Stimulated activated naive CD8-positive, alpha-beta T cell treated with anti-CD3 and anti-CD28 coated beads, Interleukin-15, Interleukin-2, amounts not matched to agents 100 U/mL and 50 U/mL, for 24 hours (primary cell): ENCODE measurements at regions not wholly inside any gene's neighbourhood (a gene's known extent, or its start where the extent isn't known, plus 50 kb on each side); places are given as distances from the start of the nearest gene placed in this dataset.

ENCODE experiments used
- ATAC-seq: fragments of 150-1000 bp; cut with Tn5 transposase; one replicate; pipeline ENCODE4 v1.10.0; 2021
- DNase-seq: peaks from one replicate; pipeline ENCODE4 v3.0.0; 2021

DNA sequence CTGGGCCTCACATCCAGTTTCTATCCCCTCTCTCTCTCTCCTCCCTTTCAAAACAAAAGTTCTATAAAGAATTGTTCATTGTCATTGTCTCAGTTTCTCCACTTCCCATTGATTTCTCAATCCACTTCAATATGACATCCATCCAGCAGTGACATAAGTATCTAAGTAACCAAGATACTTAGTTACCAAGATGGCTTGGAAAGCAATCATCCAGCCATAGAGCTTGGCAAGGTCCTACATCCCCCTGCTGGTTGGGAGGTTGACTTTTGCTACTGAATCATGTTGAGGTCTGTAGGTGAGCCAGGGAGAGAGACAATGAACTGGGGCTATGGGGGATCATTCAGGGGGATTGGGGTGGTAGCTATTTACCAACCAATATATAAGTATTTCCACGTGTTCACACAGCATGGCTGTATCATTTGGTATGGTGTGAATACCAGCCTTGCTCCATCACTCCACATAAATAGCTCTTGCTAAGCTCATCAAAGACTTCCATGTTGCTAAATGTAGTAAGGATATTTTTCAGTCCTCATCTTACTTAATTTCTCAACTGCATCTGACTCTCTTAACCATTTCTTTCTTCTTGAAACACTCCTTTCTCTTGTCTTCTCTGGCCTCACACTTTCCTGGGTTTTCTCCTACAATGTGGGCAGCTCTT, 58.8 kb upstream of the NTRK3 start:
- DNase-seq: no peak
- no peak for ATAC-seq

DNA sequence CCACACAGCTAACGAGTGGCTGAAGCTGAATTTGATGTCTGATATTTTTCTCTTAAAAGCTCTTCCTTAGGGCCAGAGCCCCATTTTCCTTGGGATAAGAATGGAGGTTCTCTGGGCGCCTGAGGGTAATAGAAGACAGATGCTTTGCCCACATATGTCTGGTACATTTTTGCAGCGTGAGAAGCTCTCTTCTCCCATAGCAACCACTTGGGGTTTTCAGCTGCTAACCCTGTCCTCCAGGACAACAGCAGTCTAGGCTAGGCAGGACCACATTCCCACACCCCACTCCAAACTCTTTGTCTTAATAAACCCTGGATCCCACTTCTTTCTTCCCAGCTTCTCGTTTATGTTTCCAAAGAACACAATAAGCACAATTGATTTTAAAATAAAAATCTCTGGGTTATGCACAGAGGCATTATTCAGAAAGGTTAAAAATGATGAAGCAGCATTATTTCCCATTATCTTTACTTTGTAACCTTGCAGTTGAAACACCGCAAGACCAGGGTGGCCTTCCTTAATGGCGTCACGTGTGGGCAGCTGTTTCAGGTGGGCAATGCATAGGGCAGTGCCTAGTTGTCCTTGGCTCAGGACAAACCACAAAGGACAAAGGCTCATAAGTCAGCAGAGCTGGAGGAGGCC, 56.5 kb upstream of the NTRK3 start:
- ATAC-seq: no peak
- DNase-seq: no peak

- no peak for ATAC-seq
- DNase-seq: no peak
These were observed 52.8 kb upstream of the NTRK3 start for GRCh38 chr15:88309363-88309762.

GRCh38 chr15:88307344-88307743, 50.8 kb upstream of the NTRK3 start:
- DNase-seq: no peak
- no peak for ATAC-seq
